Hepatocyte (in vitro differentiated cells): ENCODE measurements at regions not wholly inside any gene's neighbourhood (a gene's known extent, or its start where the extent isn't known, plus 50 kb on each side); places are given as distances from the start of the nearest gene placed in this dataset.

Experiments
- CTCF ChIP-seq: fragments of 200-600 bp; sonication (generic); IDR thresholded peaks from 2 replicates; pipeline ENCODE4 v1.5.1; 2016; ENCODE audit warnings: antibody characterized with exemption, mild to moderate bottlenecking; ENCODE audit not compliant: poor library complexity
- EZH2 ChIP-seq: fragments of 200-600 bp; sonication (generic); IDR thresholded peaks from 2 replicates; pipeline ENCODE4 v1.6.1; 2016; ENCODE audit warnings: antibody characterized with exemption, mild to moderate bottlenecking, borderline replicate concordance
- EZH2phosphoT487 ChIP-seq: fragments of 200-600 bp; sonication (generic); IDR thresholded peaks from one replicate; pipeline ENCODE4 v1.6.1; 2018; ENCODE audit warnings: antibody characterized with exemption, mild to moderate bottlenecking, low read depth, moderate library complexity; ENCODE audit not compliant: unreplicated experiment, severe bottlenecking

DNA sequence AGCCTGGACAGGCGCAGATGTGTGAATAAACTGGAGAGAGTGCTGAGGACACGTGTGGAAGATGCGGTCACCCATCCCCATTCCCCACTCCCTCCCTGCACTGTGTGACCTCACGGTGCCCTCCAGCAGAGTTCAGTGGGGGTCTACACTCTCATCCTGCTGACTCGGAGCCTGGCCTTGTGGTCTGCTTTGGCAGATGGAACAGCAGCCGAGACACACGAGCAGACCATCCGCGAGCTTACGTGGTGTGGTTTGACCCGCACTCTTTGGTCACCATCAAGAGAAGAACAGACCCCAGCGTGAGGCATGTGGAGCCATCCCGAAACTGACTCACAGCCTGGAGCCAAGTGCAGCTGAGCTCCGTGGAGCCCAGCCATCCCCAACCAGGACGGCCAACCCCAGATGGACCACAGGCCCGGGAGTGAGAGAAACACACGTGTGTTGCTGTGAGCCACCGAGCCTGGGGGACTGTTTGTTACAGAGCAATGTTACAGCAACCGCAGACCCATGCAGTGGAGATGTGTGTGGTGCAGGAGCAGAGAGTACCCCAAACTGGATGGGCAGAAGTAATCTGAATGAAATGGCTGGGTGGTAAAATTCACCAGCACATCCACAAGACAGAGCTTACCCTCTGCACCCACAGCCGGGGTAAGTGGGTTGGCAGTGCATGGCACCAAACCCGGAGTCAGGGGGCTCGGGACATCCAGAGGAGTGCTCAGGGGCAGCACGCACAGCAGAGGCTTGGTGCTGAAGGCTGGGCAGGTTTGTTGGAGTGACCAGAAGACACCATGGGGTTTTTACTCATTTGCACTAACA, 90.7 kb downstream of the RTL6 start:
- no peak for TF ChIP-seq CTCF
- TF ChIP-seq EZH2phosphoT487, result no peak
- no peak for TF ChIP-seq EZH2
